ENCODE measurements at regions not wholly inside any gene's neighbourhood (a gene's known extent, or its start where the extent isn't known, plus 50 kb on each side); places are given as distances from the start of the nearest gene placed in this dataset.
"Not testable (repeated sequence)": the region's sequence is repeated elsewhere in the genome, so short reads cannot be mapped to it uniquely, and the experiment has no call there.

- no peak overlapping the region for H3K27ac Mint-ChIP-seq (ENCODE audit: low read depth)
- H3K27me3 Mint-ChIP-seq: no peaks in the 10 kb centered on the region
- DNase-seq (ENCODE audit: low spot score in 2 of 2) (no peak), ATAC-seq (replicated peaks; ENCODE audit: extremely low read depth, poor library complexity, severe bottlenecking) (no peak)
- H3K9me3 Mint-ChIP-seq: peaks cover 17% of the 10 kb centered on the region
- no peaks in the 10 kb centered on the region for H3K4me1 Mint-ChIP-seq
- H3K36me3 Mint-ChIP-seq (ENCODE audit: insufficient read depth): no peaks in the 10 kb centered on the region
- no peak overlapping the region for H3K4me3 Mint-ChIP-seq
Observed at GRCh38 chr6:66184091-66184490, 477.1 kb upstream of the EYS start.

- DNase-seq (ENCODE audit: low spot score in 2 of 2): no peak
- H3K36me3 Mint-ChIP-seq (ENCODE audit: insufficient read depth): no peaks in the 10 kb centered on the region
Observed at GRCh38 chr6:66179361-66179760, 472.3 kb upstream of the EYS start.

GRCh38 chr6:66173587-66173986 is 466.6 kb upstream of the EYS start:
- no peaks in the 10 kb centered on the region for H3K4me1 Mint-ChIP-seq
- H3K4me3 Mint-ChIP-seq: no peak overlapping the region
- peaks cover 3% of the 10 kb centered on the region for H3K36me3 Mint-ChIP-seq (ENCODE audit: insufficient read depth)
- H3K9me3 Mint-ChIP-seq: peaks cover 35% of the 10 kb centered on the region
- no peak overlapping the region for H3K27ac Mint-ChIP-seq (ENCODE audit: low read depth)
- ATAC-seq (replicated peaks; ENCODE audit: extremely low read depth, poor library complexity, severe bottlenecking) (no peak), DNase-seq (ENCODE audit: low spot score in 2 of 2) (no peak)
- no peaks in the 10 kb centered on the region for H3K27me3 Mint-ChIP-seq

More at GRCh38 chr6:66179361-66179760, 472.3 kb upstream of the EYS start:
- no peak overlapping the region for H3K27ac Mint-ChIP-seq (ENCODE audit: low read depth)
- H3K27me3 Mint-ChIP-seq: no peaks in the 10 kb centered on the region
- no peaks in the 10 kb centered on the region for H3K4me1 Mint-ChIP-seq
- no peak overlapping the region for H3K4me3 Mint-ChIP-seq
- ATAC-seq (replicated peaks; ENCODE audit: extremely low read depth, poor library complexity, severe bottlenecking): no peak
- H3K9me3 Mint-ChIP-seq: peaks cover 22% of the 10 kb centered on the region

- not testable (repeated sequence) for DNase-seq (ENCODE audit: low spot score in 2 of 2); H3K36me3 Mint-ChIP-seq (ENCODE audit: insufficient read depth); H3K4me1 Mint-ChIP-seq; H3K27ac Mint-ChIP-seq (ENCODE audit: low read depth); H3K4me3 Mint-ChIP-seq; ATAC-seq (replicated peaks; ENCODE audit: extremely low read depth, poor library complexity, severe bottlenecking); H3K27me3 Mint-ChIP-seq
- peaks cover 65% of the 10 kb centered on the region for H3K9me3 Mint-ChIP-seq
Observed at GRCh38 chr6:66166713-66167112, 459.7 kb upstream of the EYS start.

GRCh38 chr6:66161546-66162108 is 454.6 kb upstream of the EYS start:
- Mint-ChIP-seq H3K4me3 (no peak overlapping the region), H3K4me1 (no peaks in the 10 kb centered on the region), H3K36me3 (ENCODE audit: insufficient read depth) (no peaks in the 10 kb centered on the region), H3K9me3 (peaks cover 53% of the 10 kb centered on the region), H3K27ac (ENCODE audit: low read depth) (no peak overlapping the region), H3K27me3 (no peaks in the 10 kb centered on the region)
- ATAC-seq (replicated peaks; ENCODE audit: extremely low read depth, poor library complexity, severe bottlenecking) (no peak), DNase-seq (ENCODE audit: low spot score in 2 of 2) (no peak)

GRCh38 chr6:66159937-66160336 is 452.9 kb upstream of the EYS start:
- Mint-ChIP-seq H3K27me3 (no peaks in the 10 kb centered on the region), H3K27ac (ENCODE audit: low read depth) (no peak overlapping the region), H3K4me1 (no peaks in the 10 kb centered on the region)

GRCh38 chr6:66153247-66153646 is 446.2 kb upstream of the EYS start:
- Mint-ChIP-seq H3K27me3 (no peaks in the 10 kb centered on the region), H3K27ac (ENCODE audit: low read depth) (no peak overlapping the region), H3K4me1 (no peaks in the 10 kb centered on the region), H3K9me3 (peaks cover 4% of the 10 kb centered on the region), H3K4me3 (no peak overlapping the region), H3K36me3 (ENCODE audit: insufficient read depth) (no peaks in the 10 kb centered on the region)
- DNase-seq (ENCODE audit: low spot score in 2 of 2) (no peak), ATAC-seq (replicated peaks; ENCODE audit: extremely low read depth, poor library complexity, severe bottlenecking) (no peak)

More at GRCh38 chr6:66159937-66160336, 452.9 kb upstream of the EYS start:
- ATAC-seq (replicated peaks; ENCODE audit: extremely low read depth, poor library complexity, severe bottlenecking): no peak
- no peak for DNase-seq (ENCODE audit: low spot score in 2 of 2)
- Mint-ChIP-seq H3K4me3 (no peak overlapping the region), H3K36me3 (ENCODE audit: insufficient read depth) (no peaks in the 10 kb centered on the region), H3K9me3 (peaks cover 40% of the 10 kb centered on the region)

GRCh38 chr6:66149132-66149531 is 442.1 kb upstream of the EYS start:
- DNase-seq (ENCODE audit: low spot score in 2 of 2): no peak
- H3K27me3 Mint-ChIP-seq: no peaks in the 10 kb centered on the region
- no peaks in the 10 kb centered on the region for H3K4me1 Mint-ChIP-seq
- H3K4me3 Mint-ChIP-seq: no peak overlapping the region
- H3K36me3 Mint-ChIP-seq (ENCODE audit: insufficient read depth): peaks cover 2% of the 10 kb centered on the region
- H3K9me3 Mint-ChIP-seq: peaks cover 8% of the 10 kb centered on the region
- no peak overlapping the region for H3K27ac Mint-ChIP-seq (ENCODE audit: low read depth)
- no peak for ATAC-seq (replicated peaks; ENCODE audit: extremely low read depth, poor library complexity, severe bottlenecking)

- H3K27me3 Mint-ChIP-seq: no peaks in the 10 kb centered on the region
- no peak for ATAC-seq (replicated peaks; ENCODE audit: extremely low read depth, poor library complexity, severe bottlenecking)
- DNase-seq (ENCODE audit: low spot score in 2 of 2): no peak
- no peaks in the 10 kb centered on the region for H3K4me1 Mint-ChIP-seq
- H3K9me3 Mint-ChIP-seq: peaks cover 10% of the 10 kb centered on the region
- H3K36me3 Mint-ChIP-seq (ENCODE audit: insufficient read depth): peaks cover 2% of the 10 kb centered on the region
- no peak overlapping the region for H3K27ac Mint-ChIP-seq (ENCODE audit: low read depth)
- H3K4me3 Mint-ChIP-seq: no peak overlapping the region
Observed at GRCh38 chr6:66145867-66146266, 438.8 kb upstream of the EYS start.

GRCh38 chr6:66134021-66134420 is 427.0 kb upstream of the EYS start:
- Mint-ChIP-seq H3K36me3 (ENCODE audit: insufficient read depth) (no peaks in the 10 kb centered on the region), H3K27ac (ENCODE audit: low read depth) (no peak overlapping the region), H3K9me3 (peaks cover 19% of the 10 kb centered on the region), H3K27me3 (no peaks in the 10 kb centered on the region), H3K4me3 (no peak overlapping the region), H3K4me1 (no peaks in the 10 kb centered on the region)
- no peak for ATAC-seq (replicated peaks; ENCODE audit: extremely low read depth, poor library complexity, severe bottlenecking)
- no peak for DNase-seq (ENCODE audit: low spot score in 2 of 2)

- Mint-ChIP-seq H3K4me1 (no peaks in the 10 kb centered on the region), H3K36me3 (ENCODE audit: insufficient read depth) (no peaks in the 10 kb centered on the region), H3K27me3 (no peaks in the 10 kb centered on the region), H3K4me3 (no peak overlapping the region), H3K27ac (ENCODE audit: low read depth) (no peak overlapping the region), H3K9me3 (peaks cover 27% of the 10 kb centered on the region)
- ATAC-seq (replicated peaks; ENCODE audit: extremely low read depth, poor library complexity, severe bottlenecking): no peak
- no peak for DNase-seq (ENCODE audit: low spot score in 2 of 2)
Observed at GRCh38 chr6:66128656-66129055, 421.6 kb upstream of the EYS start.

GRCh38 chr6:66128243-66128642 is 421.2 kb upstream of the EYS start:
- DNase-seq (ENCODE audit: low spot score in 2 of 2) (no peak), ATAC-seq (replicated peaks; ENCODE audit: extremely low read depth, poor library complexity, severe bottlenecking) (no peak)
- Mint-ChIP-seq H3K4me1 (no peaks in the 10 kb centered on the region), H3K9me3 (peaks cover 27% of the 10 kb centered on the region), H3K27ac (ENCODE audit: low read depth) (no peak overlapping the region), H3K4me3 (no peak overlapping the region), H3K27me3 (no peaks in the 10 kb centered on the region), H3K36me3 (ENCODE audit: insufficient read depth) (no peaks in the 10 kb centered on the region)

- Mint-ChIP-seq H3K9me3 (peaks cover 26% of the 10 kb centered on the region), H3K36me3 (ENCODE audit: insufficient read depth) (no peaks in the 10 kb centered on the region), H3K27me3 (no peaks in the 10 kb centered on the region), H3K4me3 (no peak overlapping the region), H3K4me1 (no peaks in the 10 kb centered on the region), H3K27ac (ENCODE audit: low read depth) (no peak overlapping the region)
- no peak for ATAC-seq (replicated peaks; ENCODE audit: extremely low read depth, poor library complexity, severe bottlenecking)
- DNase-seq (ENCODE audit: low spot score in 2 of 2): no peak
Observed at GRCh38 chr6:66127061-66127460, 420.0 kb upstream of the EYS start.

GRCh38 chr6:66126358-66126757 is 419.3 kb upstream of the EYS start:
- H3K4me1 Mint-ChIP-seq: no peaks in the 10 kb centered on the region
- no peaks in the 10 kb centered on the region for H3K27me3 Mint-ChIP-seq
- peaks cover 26% of the 10 kb centered on the region for H3K9me3 Mint-ChIP-seq
- no peak for DNase-seq (ENCODE audit: low spot score in 2 of 2)
- H3K36me3 Mint-ChIP-seq (ENCODE audit: insufficient read depth): no peaks in the 10 kb centered on the region
- no peak overlapping the region for H3K27ac Mint-ChIP-seq (ENCODE audit: low read depth)
- no peak overlapping the region for H3K4me3 Mint-ChIP-seq
- ATAC-seq (replicated peaks; ENCODE audit: extremely low read depth, poor library complexity, severe bottlenecking): no peak

Data from central memory CD8-positive, alpha-beta T cell (primary cell).